ENCODE measurements at regions not wholly inside any gene's neighbourhood (a gene's known extent, or its start where the extent isn't known, plus 50 kb on each side); places are given as distances from the start of the nearest gene placed in this dataset.
"Not testable (repeated sequence)": the region's sequence is repeated elsewhere in the genome, so short reads cannot be mapped to it uniquely, and the experiment has no call there.

DNA sequence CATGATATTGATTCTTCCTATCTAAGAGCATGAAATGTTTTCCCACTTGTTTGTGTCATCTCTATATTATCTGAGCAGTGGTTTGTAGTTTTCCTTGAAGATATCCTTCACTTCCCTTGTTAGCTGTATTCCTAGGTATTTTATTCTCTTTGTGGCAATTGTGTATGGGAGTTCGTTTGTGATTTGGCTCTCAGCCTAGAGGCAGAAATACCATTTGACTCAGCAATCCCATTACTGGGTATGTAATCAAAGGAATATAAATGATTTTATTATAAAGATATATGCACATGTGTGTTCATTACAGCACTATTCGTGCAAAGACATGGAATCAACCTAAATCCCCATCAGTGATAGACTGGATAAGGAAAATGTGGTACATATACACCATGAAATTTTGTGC, 172.7 kb upstream of the IL15 start:
- Mint-ChIP-seq H3K4me1 (no peaks in the 10 kb centered on the region), H3K9me3 (no peaks in the 10 kb centered on the region), H3K27me3 (no peaks in the 10 kb centered on the region), H3K4me3 (no peak overlapping the region), H3K27ac (no peak overlapping the region), H3K36me3 (ENCODE audit: low read depth) (no peaks in the 10 kb centered on the region)
- no peak for DNase-seq
- intact Hi-C loops (cut with micrococcal nuclease), result no loop called here

DNA sequence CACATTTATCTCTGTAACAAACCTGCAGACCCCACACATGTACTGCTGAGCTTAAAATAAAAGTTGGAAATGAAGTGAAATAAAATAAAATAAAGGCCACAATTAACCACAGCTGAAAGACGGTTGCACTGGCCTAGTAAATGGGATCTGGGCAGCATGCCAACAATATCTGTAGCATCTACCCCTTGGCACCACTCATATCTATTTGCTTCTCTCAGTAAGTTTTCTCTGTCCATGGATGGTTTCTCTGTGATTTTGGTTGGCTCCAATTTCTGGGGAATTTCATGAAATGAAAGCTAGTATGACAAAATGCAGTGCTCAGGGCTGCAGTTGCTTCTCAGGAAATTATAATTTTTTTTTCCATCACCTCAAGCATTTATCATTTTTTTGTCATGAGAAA, 172.0 kb upstream of the IL15 start:
- Mint-ChIP-seq H3K9me3 (no peaks in the 10 kb centered on the region), H3K4me1 (no peaks in the 10 kb centered on the region), H3K27me3 (no peaks in the 10 kb centered on the region), H3K36me3 (ENCODE audit: low read depth) (no peaks in the 10 kb centered on the region), H3K27ac (no peak overlapping the region), H3K4me3 (no peak overlapping the region)
- intact Hi-C loops (cut with micrococcal nuclease), result no loop called here
- DNase-seq, result no peak

DNA sequence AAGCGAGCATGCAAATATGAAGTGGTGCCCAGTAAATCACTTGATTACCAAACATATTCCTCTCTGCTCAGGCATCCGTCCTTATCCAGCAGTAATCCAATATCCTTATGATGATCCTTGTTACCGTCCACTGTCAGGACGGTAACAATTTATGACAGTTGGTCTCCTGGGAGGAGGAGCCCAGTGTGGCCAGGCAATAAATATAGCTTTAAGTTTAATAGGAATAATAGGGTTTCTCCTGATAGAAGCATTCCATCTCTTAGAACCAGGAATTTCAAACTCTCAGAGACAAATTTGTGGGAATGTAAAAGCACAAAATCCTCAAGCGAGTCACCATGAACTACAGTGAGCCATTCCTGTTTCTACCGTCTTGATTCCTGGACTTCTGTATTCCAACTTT, 171.2 kb upstream of the IL15 start:
- no peak overlapping the region for H3K4me3 Mint-ChIP-seq
- H3K27me3 Mint-ChIP-seq, result no peaks in the 10 kb centered on the region

DNA sequence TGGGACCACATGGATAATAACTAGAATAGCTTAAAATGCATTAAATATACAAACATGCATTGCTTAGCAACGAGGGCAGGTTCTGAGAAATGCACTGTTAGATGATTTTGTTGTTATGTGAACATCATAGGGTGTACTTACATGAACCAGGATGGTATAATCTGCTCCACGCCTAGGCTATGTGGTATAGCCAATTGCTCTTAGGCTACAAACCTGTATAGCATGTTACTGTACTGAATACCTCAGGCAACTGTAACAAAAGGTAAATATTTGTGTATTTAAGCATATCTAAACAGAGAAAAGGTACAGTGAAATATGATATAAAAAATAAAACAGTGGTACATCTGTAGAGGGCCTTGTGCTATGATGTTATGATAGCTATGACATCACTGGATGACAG, 169.2 kb upstream of the IL15 start:
- no peaks in the 10 kb centered on the region for H3K27me3 Mint-ChIP-seq
- H3K4me3 Mint-ChIP-seq, result no peak overlapping the region
- no peaks in the 10 kb centered on the region for H3K4me1 Mint-ChIP-seq
- H3K27ac Mint-ChIP-seq, result no peak overlapping the region
- H3K36me3 Mint-ChIP-seq (ENCODE audit: low read depth), result no peaks in the 10 kb centered on the region
- intact Hi-C loops (cut with micrococcal nuclease), result no loop called here
- DNase-seq, result no peak
- no peaks in the 10 kb centered on the region for H3K9me3 Mint-ChIP-seq

More for the DNA sequence above, 171.2 kb upstream of the IL15 start:
- intact Hi-C loops (cut with micrococcal nuclease), result no loop called here
- no peak for DNase-seq
- no peaks in the 10 kb centered on the region for H3K9me3 Mint-ChIP-seq
- H3K4me1 Mint-ChIP-seq, result no peaks in the 10 kb centered on the region
- H3K36me3 Mint-ChIP-seq (ENCODE audit: low read depth), result no peaks in the 10 kb centered on the region
- no peak overlapping the region for H3K27ac Mint-ChIP-seq

DNA sequence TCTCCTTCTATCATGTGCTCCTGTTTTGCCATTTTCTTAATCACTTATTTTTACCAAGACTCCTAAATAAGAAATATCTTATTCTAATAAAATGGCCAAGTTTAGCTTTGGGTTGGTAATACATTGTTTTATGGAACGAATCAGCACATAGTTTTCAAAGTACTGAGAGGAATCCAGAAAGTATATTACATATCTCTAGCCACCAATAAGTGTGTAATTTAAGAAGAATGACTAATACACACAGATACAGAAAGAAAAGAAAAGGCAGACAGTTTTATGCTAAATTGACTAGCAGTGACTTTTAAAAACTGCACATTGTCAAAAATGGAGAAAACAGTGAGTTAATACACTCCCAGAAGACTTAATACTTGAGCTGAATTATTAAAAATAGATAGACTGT, 167.0 kb upstream of the IL15 start:
- no peaks in the 10 kb centered on the region for H3K4me1 Mint-ChIP-seq
- intact Hi-C loops (cut with micrococcal nuclease), result no loop called here
- H3K36me3 Mint-ChIP-seq (ENCODE audit: low read depth), result no peaks in the 10 kb centered on the region
- H3K27me3 Mint-ChIP-seq, result no peaks in the 10 kb centered on the region
- H3K9me3 Mint-ChIP-seq, result no peaks in the 10 kb centered on the region
- no peak overlapping the region for H3K27ac Mint-ChIP-seq
- no peak for DNase-seq
- no peak overlapping the region for H3K4me3 Mint-ChIP-seq

DNA sequence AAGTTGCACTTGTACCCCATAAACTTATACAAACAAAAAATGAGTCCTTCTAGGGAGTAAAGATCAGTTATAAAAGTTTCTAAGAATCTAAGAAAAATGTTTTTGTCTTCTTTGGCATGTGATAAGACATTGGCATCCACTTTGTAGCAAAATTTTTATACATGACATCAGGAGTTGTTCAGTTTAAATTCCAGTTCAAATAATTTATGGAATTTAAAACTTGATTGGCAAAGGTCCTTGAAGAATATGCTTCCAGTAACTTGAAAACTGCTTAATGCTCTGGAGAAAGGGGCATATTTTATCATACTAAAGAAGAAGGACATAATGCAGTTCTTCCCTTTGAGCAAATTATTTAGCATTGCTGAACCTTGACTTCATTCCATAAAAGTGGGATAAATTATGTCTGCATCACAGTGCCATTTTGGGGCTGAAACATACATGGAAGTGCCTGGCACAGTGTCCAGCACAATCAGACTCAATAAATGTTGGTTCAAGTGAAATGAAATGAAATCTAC, 163.3 kb upstream of the IL15 start:
- Mint-ChIP-seq H3K36me3 (ENCODE audit: low read depth) (no peaks in the 10 kb centered on the region), H3K27me3 (no peaks in the 10 kb centered on the region), H3K27ac (no peak overlapping the region), H3K4me3 (no peak overlapping the region), H3K9me3 (no peaks in the 10 kb centered on the region), H3K4me1 (no peaks in the 10 kb centered on the region)
- intact Hi-C loops (cut with micrococcal nuclease), result no loop called here
- DNase-seq, result no peak

DNA sequence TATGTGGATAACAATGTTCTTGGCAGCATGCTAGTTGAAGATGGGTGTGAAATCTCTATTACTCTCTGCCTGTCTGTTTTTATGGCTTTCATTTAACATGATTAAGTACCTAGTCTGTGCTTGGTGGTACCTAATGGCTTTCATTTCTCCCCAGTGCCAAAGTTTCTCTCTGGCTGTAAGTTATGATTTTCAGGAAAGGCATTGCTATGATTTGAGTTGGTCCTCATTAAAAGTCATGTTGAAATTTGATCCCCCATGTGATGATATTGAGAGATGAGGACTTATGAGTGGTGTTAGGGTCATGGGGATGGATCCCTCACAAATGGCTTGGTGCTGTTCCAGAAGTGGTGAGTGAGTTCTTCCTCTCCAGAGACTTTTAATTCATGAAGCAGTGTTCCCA, 162.4 kb upstream of the IL15 start:
- intact Hi-C loops (cut with micrococcal nuclease), result no loop called here
- no peaks in the 10 kb centered on the region for H3K9me3 Mint-ChIP-seq
- DNase-seq, result no peak
- H3K4me3 Mint-ChIP-seq, result no peak overlapping the region
- no peak overlapping the region for H3K27ac Mint-ChIP-seq
- no peaks in the 10 kb centered on the region for H3K36me3 Mint-ChIP-seq (ENCODE audit: low read depth)
- H3K27me3 Mint-ChIP-seq, result no peaks in the 10 kb centered on the region
- no peaks in the 10 kb centered on the region for H3K4me1 Mint-ChIP-seq

DNA sequence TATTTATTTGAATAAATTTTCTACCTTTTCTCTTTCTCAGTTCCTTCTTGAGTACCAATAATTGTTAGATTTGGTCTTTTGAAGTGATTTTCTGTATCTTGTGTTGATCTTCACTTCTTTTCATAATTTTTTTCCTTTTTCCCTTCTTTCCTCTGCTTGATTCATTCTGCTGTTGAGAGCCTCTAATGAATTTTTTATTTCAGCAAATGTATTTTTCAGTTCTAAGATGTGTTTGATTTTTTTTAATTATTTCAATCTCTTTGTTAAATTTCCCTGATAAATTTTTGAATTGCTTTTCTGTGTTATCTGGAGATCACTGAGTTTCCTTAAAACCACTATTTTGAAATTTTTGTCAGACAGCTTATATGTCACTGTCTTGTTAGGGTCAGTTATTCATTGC, 155.4 kb upstream of the IL15 start:
- Mint-ChIP-seq H3K4me3 (no peak overlapping the region), H3K36me3 (ENCODE audit: low read depth) (no peaks in the 10 kb centered on the region), H3K27me3 (no peaks in the 10 kb centered on the region), H3K9me3 (peaks cover 12% of the 10 kb centered on the region), H3K27ac (no peak overlapping the region), H3K4me1 (no peaks in the 10 kb centered on the region)
- intact Hi-C loops (cut with micrococcal nuclease), result no loop called here
- no peak for DNase-seq

DNA sequence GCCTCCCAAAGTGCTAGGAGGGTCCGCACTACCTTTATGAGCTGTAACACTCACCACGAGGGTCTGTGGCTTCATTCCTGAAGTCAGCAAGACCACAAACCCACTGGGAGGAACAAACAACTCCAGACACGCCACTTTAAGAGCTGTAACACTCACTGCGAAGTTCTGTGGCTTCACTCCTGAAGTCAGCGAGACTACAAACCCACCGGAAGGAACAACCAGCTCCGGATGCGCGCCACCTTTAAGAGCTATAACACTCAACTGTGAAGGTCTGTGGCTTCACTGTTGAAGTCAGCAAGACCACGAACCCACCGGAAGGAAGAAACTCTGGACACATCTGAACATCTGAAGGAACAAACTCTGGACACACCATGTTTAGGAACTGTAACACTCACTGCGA, 152.1 kb upstream of the IL15 start:
- intact Hi-C loops (cut with micrococcal nuclease); H3K27ac Mint-ChIP-seq; H3K36me3 Mint-ChIP-seq (ENCODE audit: low read depth); H3K4me1 Mint-ChIP-seq; H3K4me3 Mint-ChIP-seq; DNase-seq; H3K27me3 Mint-ChIP-seq: not testable (repeated sequence)
- H3K9me3 Mint-ChIP-seq, result peaks cover 12% of the 10 kb centered on the region

DNA sequence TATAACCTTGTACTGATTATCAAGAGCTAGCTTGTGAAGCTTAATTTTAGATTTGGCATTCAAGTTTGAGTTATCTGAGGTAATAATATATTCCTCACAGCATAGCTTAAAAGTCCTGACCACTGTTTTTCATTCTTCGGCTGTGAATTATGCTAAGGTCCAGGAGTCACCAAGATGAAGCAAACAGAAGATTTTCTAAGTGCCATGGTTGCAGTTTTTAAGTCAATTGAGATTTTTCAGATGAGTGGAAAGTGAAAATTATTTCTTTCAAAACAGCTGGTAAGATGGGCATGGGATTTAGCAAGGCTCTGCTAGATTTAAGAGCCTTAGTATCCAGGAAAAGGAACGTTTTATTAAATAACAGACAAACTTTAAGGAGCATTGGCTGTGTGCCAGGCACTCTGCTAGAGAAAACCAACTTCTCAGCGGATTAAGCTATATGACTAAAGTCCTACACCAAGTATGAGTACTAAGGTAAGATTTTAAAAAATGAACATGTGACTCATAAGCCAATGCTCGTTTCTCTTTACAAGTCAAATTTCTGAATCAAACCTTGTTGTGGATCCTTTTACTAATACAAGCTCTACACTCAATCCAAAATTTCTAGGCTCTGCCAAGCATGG, 149.9 kb upstream of the IL15 start:
- intact Hi-C loops (cut with micrococcal nuclease), result no loop called here
- Mint-ChIP-seq H3K4me1 (no peaks in the 10 kb centered on the region), H3K27ac (no peak overlapping the region), H3K36me3 (ENCODE audit: low read depth) (no peaks in the 10 kb centered on the region), H3K27me3 (no peaks in the 10 kb centered on the region), H3K4me3 (no peak overlapping the region), H3K9me3 (no peaks in the 10 kb centered on the region)
- DNase-seq, result no peak

DNA sequence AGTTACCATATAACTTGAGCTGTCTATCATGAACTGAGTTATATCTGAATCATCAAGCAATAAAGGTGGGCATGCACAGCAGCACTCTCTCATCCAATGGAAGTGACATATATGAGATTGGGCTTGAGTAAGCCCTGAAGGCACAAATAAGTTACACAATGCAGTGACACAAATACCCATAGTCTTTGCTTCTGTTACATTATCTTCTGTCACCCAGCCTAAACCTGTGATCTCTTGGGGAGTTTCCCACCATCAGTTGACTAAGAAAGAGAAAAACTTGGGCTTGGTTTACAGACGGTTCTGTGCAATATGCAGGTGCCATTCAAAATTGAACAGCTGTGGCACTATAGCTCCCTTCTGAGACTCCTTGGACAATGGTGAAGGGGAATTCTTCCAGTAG, 138.8 kb upstream of the IL15 start:
- no peaks in the 10 kb centered on the region for H3K9me3 Mint-ChIP-seq
- H3K4me3 Mint-ChIP-seq, result no peak overlapping the region
- intact Hi-C loops (cut with micrococcal nuclease), result no loop called here
- H3K36me3 Mint-ChIP-seq (ENCODE audit: low read depth), result no peaks in the 10 kb centered on the region
- no peaks in the 10 kb centered on the region for H3K4me1 Mint-ChIP-seq
- H3K27ac Mint-ChIP-seq, result no peak overlapping the region
- H3K27me3 Mint-ChIP-seq, result no peaks in the 10 kb centered on the region
- DNase-seq, result no peak

DNA sequence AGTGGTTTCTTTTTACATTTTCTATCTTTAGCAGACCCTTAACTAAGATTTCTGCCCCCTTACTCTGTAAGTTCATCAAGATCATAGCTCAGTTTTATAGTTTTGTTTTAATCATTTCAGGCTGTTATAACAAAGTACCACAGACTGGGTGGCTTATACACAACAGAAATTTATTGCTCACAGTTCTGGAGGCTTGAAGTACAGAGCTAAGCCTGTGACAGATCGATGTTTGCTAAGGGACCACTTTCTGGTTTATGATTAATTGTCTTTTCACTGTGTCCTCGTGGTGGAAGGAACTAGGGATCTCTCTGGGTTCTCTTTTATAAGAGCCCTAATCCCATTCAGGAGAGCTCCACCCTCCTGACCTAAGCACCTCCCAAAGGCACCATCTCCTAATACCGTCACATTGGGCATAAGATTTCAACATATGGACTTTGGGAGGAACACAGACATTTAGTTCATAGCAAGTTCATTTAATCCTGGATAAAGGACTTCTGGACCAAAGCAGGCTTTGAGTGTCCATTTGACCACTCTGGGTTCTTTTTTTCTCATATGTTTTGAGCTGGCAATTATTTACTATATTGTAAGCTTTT, 137.0 kb upstream of the IL15 start:
- Mint-ChIP-seq H3K27ac (no peak overlapping the region), H3K36me3 (ENCODE audit: low read depth) (no peaks in the 10 kb centered on the region), H3K4me1 (no peaks in the 10 kb centered on the region), H3K4me3 (no peak overlapping the region), H3K27me3 (no peaks in the 10 kb centered on the region), H3K9me3 (no peaks in the 10 kb centered on the region)
- no peak for DNase-seq
- intact Hi-C loops (cut with micrococcal nuclease), result no loop called here

DNA sequence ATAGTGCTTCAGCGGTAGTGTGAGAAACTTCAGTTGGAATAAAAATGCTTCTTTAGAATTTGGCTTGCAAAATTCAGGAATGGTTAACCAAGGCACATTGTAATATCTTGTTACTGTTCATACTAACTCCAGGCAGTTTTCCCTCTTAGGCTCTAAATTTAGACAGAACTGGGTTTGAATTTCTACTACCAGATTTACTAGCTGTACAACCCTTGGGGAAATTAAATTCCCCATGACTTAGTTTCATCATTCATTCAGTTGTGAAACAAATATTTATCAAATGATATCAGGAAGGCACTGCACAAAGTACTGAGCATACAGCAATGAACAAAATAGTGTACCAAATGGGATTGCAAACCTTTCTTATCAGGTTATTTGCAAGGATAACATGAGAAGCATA, 135.0 kb upstream of the IL15 start:
- intact Hi-C loops (cut with micrococcal nuclease), result no loop called here
- H3K27ac Mint-ChIP-seq, result no peak overlapping the region
- H3K36me3 Mint-ChIP-seq (ENCODE audit: low read depth), result no peaks in the 10 kb centered on the region
- H3K4me1 Mint-ChIP-seq, result no peaks in the 10 kb centered on the region
- H3K27me3 Mint-ChIP-seq, result no peaks in the 10 kb centered on the region
- no peak for DNase-seq
- H3K4me3 Mint-ChIP-seq, result no peak overlapping the region
- H3K9me3 Mint-ChIP-seq, result no peaks in the 10 kb centered on the region

DNA sequence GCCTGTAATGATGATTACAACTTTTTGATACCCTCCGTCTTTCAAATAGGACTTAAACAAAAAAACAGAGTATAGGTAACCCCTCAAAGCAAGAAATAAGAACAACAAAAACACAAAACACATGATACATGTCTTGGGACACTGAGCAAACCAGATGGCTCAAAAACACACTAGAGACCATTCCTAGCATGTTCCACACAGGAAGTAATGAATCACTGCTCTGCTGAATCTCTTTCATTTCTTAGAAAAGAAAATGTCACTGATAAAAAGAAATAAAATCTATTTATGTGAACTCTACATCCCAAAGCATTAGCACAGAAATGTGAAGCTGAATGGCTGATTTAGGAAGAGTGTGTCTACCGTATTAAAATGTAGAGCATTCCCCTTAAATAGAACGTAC, 134.5 kb upstream of the IL15 start:
- DNase-seq, result no peak
- no peak overlapping the region for H3K27ac Mint-ChIP-seq
- H3K4me1 Mint-ChIP-seq, result no peaks in the 10 kb centered on the region
- H3K27me3 Mint-ChIP-seq, result no peaks in the 10 kb centered on the region
- H3K4me3 Mint-ChIP-seq, result no peak overlapping the region
- no peaks in the 10 kb centered on the region for H3K36me3 Mint-ChIP-seq (ENCODE audit: low read depth)
- intact Hi-C loops (cut with micrococcal nuclease), result no loop called here
- H3K9me3 Mint-ChIP-seq, result no peaks in the 10 kb centered on the region

DNA sequence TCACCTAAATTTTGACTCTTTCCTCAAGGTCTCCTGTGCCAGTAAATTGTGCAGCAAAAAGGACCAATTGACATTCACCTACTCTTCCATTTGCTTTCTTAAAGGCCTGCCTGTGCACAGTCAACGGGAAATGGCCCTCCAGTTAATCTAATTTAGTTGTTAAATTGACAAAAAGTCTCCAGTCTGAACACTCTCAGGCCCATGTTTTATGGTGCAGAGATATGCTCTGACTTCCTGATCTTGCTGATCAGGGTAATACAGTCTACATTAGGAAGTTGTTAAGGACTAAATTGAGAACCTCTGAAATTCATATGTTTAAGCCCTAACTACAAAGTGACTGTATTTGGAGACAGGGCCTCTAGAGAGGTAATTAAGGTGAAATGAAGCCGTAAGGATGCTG, 133.6 kb upstream of the IL15 start:
- no peaks in the 10 kb centered on the region for H3K36me3 Mint-ChIP-seq (ENCODE audit: low read depth)
- intact Hi-C loops (cut with micrococcal nuclease), result no loop called here
- no peaks in the 10 kb centered on the region for H3K4me1 Mint-ChIP-seq
- H3K27me3 Mint-ChIP-seq, result no peaks in the 10 kb centered on the region
- H3K9me3 Mint-ChIP-seq, result no peaks in the 10 kb centered on the region
- H3K4me3 Mint-ChIP-seq, result no peak overlapping the region
- no peak for DNase-seq
- no peak overlapping the region for H3K27ac Mint-ChIP-seq
